GM19023 (cell line): ENCODE measurements at regions not wholly inside any gene's neighbourhood (a gene's known extent, or its start where the extent isn't known, plus 50 kb on each side); places are given as distances from the start of the nearest gene placed in this dataset.
"Not testable (repeated sequence)": the region's sequence is repeated elsewhere in the genome, so short reads cannot be mapped to it uniquely, and the experiment has no call there.

ENCODE experiments used
- ATAC-seq: cut with Tn5 transposase; IDR thresholded peaks from one replicate; pipeline ENCODE4 v1.9.1; 2021; ENCODE audit warnings: mild to moderate bottlenecking, moderate library complexity; ENCODE audit not compliant: unreplicated experiment

GRCh38 chr3:48101301-48101650 is 85.1 kb upstream of the MAP4 start:
- not testable (repeated sequence) for ATAC-seq

GRCh38 chr3:48092270-48092669 is 76.1 kb upstream of the MAP4 start:
- ATAC-seq, result no peak

- ATAC-seq, result no peak
Measured at GRCh38 chr3:48090166-48090939, 74.1 kb upstream of the MAP4 start.

- peak; percentile 94 for ATAC-seq
Measured at GRCh38 chr3:48088749-48089466, 72.7 kb upstream of the MAP4 start.

GRCh38 chr3:48088056-48088748 is 72.0 kb upstream of the MAP4 start:
- ATAC-seq, result peak; percentile 34

- ATAC-seq, result no peak
Measured at GRCh38 chr3:48086705-48087104, 70.5 kb upstream of the MAP4 start.

GRCh38 chr3:48084929-48085328 is 68.7 kb upstream of the MAP4 start:
- ATAC-seq, result no peak

- ATAC-seq, result no peak
Measured at GRCh38 chr3:48084170-48084569, 68.0 kb upstream of the MAP4 start.

- no peak for ATAC-seq
Measured at GRCh38 chr3:48082580-48083184, 66.5 kb upstream of the MAP4 start.

- ATAC-seq, result no peak
Measured at GRCh38 chr3:48077815-48078214, 61.6 kb upstream of the MAP4 start.

- no peak for ATAC-seq
Measured at GRCh38 chr3:48070030-48070429, 53.8 kb upstream of the MAP4 start.

GRCh38 chr3:48069339-48069738 is 53.1 kb upstream of the MAP4 start:
- no peak for ATAC-seq

GRCh38 chr3:48068886-48069285 is 52.7 kb upstream of the MAP4 start:
- no peak for ATAC-seq

- not testable (repeated sequence) for ATAC-seq
Measured at GRCh38 chr3:48068320-48068719, 52.1 kb upstream of the MAP4 start.

GRCh38 chr3:48067271-48067670 is 51.1 kb upstream of the MAP4 start:
- ATAC-seq, result no peak
